HepG2 (cell line): ENCODE measurements at regions not wholly inside any gene's neighbourhood (a gene's known extent, or its start where the extent isn't known, plus 50 kb on each side); places are given as distances from the start of the nearest gene placed in this dataset.
A peak's percentile ranks its signal among the peaks of the same experiment; 100 is the strongest.

Experiments
- ATAC-seq: fragments of 200-7000 bp; cut with Tn5 transposase; 3 replicates; pipeline ENCODE4 v1.9.1; 2020; ENCODE audit warnings: mild to moderate bottlenecking, moderate library complexity
- BruUV-seq: library from RNA; stranded (reverse); fragments of 400-500 nt; replicated peaks from 2 replicates; lab custom pipeline; 2021; lab: Mats Ljungman, UMichigan
- CTCF ChIA-PET: fragments of 300-600 bp; formaldehyde crosslinking; extraction: SDS; loops from one replicate; lab custom pipeline; 2021; ENCODE audit warnings: low total read pairs, inconsistent platforms, low intra/inter-chr PET ratio; lab: Yijun Ruan, JAX
- POLR2A ChIA-PET: fragments of 350-600 bp; sonication (Branson Sonifier 250); formaldehyde crosslinking; loops from one replicate; lab custom pipeline; 2020; ENCODE audit warnings: antibody characterized with exemption, inconsistent platforms; lab: Yijun Ruan, JAX
- DNase-seq: peaks from one replicate; pipeline ENCODE4 v3.0.0-alpha.2; 2015; ENCODE audit warnings: low spot score
- FAIRE-seq: peaks from 3 replicates; lab custom pipeline; 2011; peaks lifted over from hg19 to GRCh38; lab: Jason Lieb, UNC
- H2AFZ ChIP-seq: one replicate; pipeline ENCODE4 v1.6.1; 2011; ENCODE audit warnings: low read length, inconsistent platforms
- H3K27ac ChIP-seq: fragments of 300-600 bp; 3 replicates; pipeline ENCODE4 v1.8.0; 2011; ENCODE audit warnings: mixed run types, mild to moderate bottlenecking, mixed read lengths, low read length, inconsistent platforms; ENCODE audit not compliant: insufficient read depth; ENCODE audit errors: extremely low read length
- H3K27me3 ChIP-seq, 2 experiments: fragments of 200-600 bp in 1 of 2; 2 replicates in 1 of 2; 3 replicates in 1 of 2; pipeline versions ENCODE4 v1.6.0 to v1.8.0; 2011; ENCODE audit warnings: low read length in 2 of 2, mild to moderate bottlenecking in 2 of 2, moderate library complexity in 2 of 2, inconsistent platforms in 1 of 2; ENCODE audit not compliant: insufficient read depth in 2 of 2, control insufficient read depth in 1 of 2
- H3K36me3 ChIP-seq, 2 experiments: fragments of 200-600 bp in 1 of 2; replicated peaks in 1 of 2; 2 replicates in 1 of 2; 3 replicates in 1 of 2; pipeline versions ENCODE4 v1.5.1 to v1.8.0; 2011; ENCODE audit warnings: low read length in 2 of 2, inconsistent platforms in 1 of 2; ENCODE audit not compliant: insufficient read depth in 2 of 2, control insufficient read depth in 1 of 2
- H3K4me1 ChIP-seq: 2 replicates; pipeline ENCODE4 v1.5.1; 2012; ENCODE audit warnings: low read length, inconsistent platforms; ENCODE audit not compliant: insufficient read depth
- H3K4me2 ChIP-seq: 2 replicates; pipeline ENCODE4 v1.6.0; 2011; ENCODE audit warnings: low read depth, low read length, inconsistent platforms
- H3K4me3 ChIP-seq, 3 experiments: fragments of 200-600 bp in 1 of 3; sonication (generic), shearing (Covaris generic) in 1 of 3; replicated peaks in 1 of 3; 2 replicates each; pipeline ENCODE4 v1.5.1; 2011 to 2016; ENCODE audit warnings: low read length in 3 of 3, inconsistent platforms in 2 of 3, low read depth in 2 of 3, mild to moderate bottlenecking in 2 of 3, control low read depth in 1 of 3, mixed read lengths in 1 of 3; ENCODE audit not compliant: insufficient read depth in 1 of 3
- H3K79me2 ChIP-seq: one replicate; pipeline ENCODE4 v1.6.1; 2011; ENCODE audit warnings: low read length, inconsistent platforms; ENCODE audit not compliant: insufficient read depth
- H3K9ac ChIP-seq: 2 replicates; pipeline ENCODE4 v1.6.0; 2011; ENCODE audit warnings: mild to moderate bottlenecking, low read depth, low read length, inconsistent platforms; ENCODE audit not compliant: insufficient read depth
- H3K9me3 ChIP-seq: 2 replicates; pipeline ENCODE4 v1.5.1; 2012; ENCODE audit warnings: mild to moderate bottlenecking, low read length
- H4K20me1 ChIP-seq: 2 replicates; pipeline ENCODE4 v1.6.0; 2011; ENCODE audit warnings: inconsistent platforms, mild to moderate bottlenecking, low read length, moderate library complexity; ENCODE audit not compliant: insufficient read depth
- CREB3 ChIP-seq: sonication (generic); formaldehyde crosslinking; IDR thresholded peaks from 2 replicates; pipeline ENCODE4 v1.5.0; 2020; ENCODE audit warnings: missing genetic modification reagents
- EP300 ChIP-seq, 3 experiments: sonication (generic) in 1 of 3; formaldehyde crosslinking in 1 of 3; IDR thresholded peaks; 2 replicates each; pipeline versions ENCODE4 v1.5.1 to v1.6.1; 2011 to 2020; ENCODE audit warnings: low read depth in 2 of 3, low read length in 2 of 3, borderline replicate concordance in 1 of 3, improper control_type of control experiment in 1 of 3, mild to moderate bottlenecking in 1 of 3, missing genetic modification reagents in 1 of 3, moderate library complexity in 1 of 3
- MAFF ChIP-seq: IDR thresholded peaks from 2 replicates; pipeline ENCODE4 v1.6.1; 2011; ENCODE audit warnings: low read depth, low read length, improper control_type of control experiment
- MAFK ChIP-seq, 2 experiments: IDR thresholded peaks in 1 of 2; conservative IDR thresholded peaks in 1 of 2; 2 replicates each; pipeline ENCODE4 v1.6.1; 2011; ENCODE audit warnings: improper control_type of control experiment in 2 of 2, low read length in 2 of 2
- NAIF1 ChIP-seq: sonication (generic); formaldehyde crosslinking; IDR thresholded peaks from 2 replicates; pipeline ENCODE4 v1.5.0; 2020; ENCODE audit warnings: mild to moderate bottlenecking, missing genetic modification reagents, borderline replicate concordance
- ONECUT2 ChIP-seq: sonication (generic); formaldehyde crosslinking; IDR thresholded peaks from 2 replicates; pipeline ENCODE4 v1.4.0; 2020; ENCODE audit warnings: missing genetic modification reagents
- RBM22 ChIP-seq: fragments of 200-400 bp; formaldehyde crosslinking; optimal IDR thresholded peaks from 2 replicates; pipeline ENCODE3; 2017; ENCODE audit warnings: mild to moderate bottlenecking, low read length, moderate library complexity
- ZNF34 ChIP-seq: sonication (generic); formaldehyde crosslinking; IDR thresholded peaks from 2 replicates; pipeline ENCODE4 v1.4.0; 2020; ENCODE audit warnings: mild to moderate bottlenecking, missing genetic modification reagents, borderline replicate concordance
- WGBS: methylation state at CpG from one replicate; pipeline ENCODE4 v1.1.6; 2017; ENCODE audit warnings: low lambda C conversion rate; 5-methylcytosine and 5-hydroxymethylcytosine counted together
- in situ Hi-C: cut with HindIII; loops from 2 replicates; pipeline ENCODE4 v1.10.0; 2017; ENCODE audit warnings: low pct_unique_long_range_greater_than_20kb; ENCODE audit not compliant: extremely low pct_ligation_motif_present
- intact Hi-C: fragments of 100-400 bp; cut with micrococcal nuclease; formaldehyde crosslinking; loops from one replicate; pipeline ENCODE4 v1.10.0; 2022; ENCODE audit not compliant: unreplicated experiment
- TF ChIP-seq, protein P1 (sequence below): sonication (generic); formaldehyde crosslinking; IDR thresholded peaks from 2 replicates; pipeline ENCODE4 v1.5.1; 2020; ENCODE audit warnings: mild to moderate bottlenecking, moderate library complexity, missing genetic modification reagents

GRCh38 chr10:3419719-3420495 lies 247.3 kb upstream of the PITRM1 start:
- H3K4me1 ChIP-seq = no peaks in the 10 kb centered on the region
- ATAC-seq (no peak), FAIRE-seq (no peak), DNase-seq (no peak)
- no peak overlapping the region for H3K9ac ChIP-seq
- intact Hi-C loops (no loop called here), in situ Hi-C loops (no loop called here)
- BruUV-seq = no TSS peak
- ChIA-PET CTCF (no interaction called here), POLR2A (no interaction called here)
- 34% methylated on average over 10 of the region's 12 CpGs for WGBS
- H3K27ac ChIP-seq = no peak overlapping the region
- H3K27me3 ChIP-seq = peaks cover 1 to 58% of the 10 kb centered on the region in 2 experiments; a peak in 4 of 5 replicates
- H3K79me2 ChIP-seq = no peaks in the 10 kb centered on the region
- H4K20me1 ChIP-seq = no peaks in the 10 kb centered on the region
- no peak overlapping the region for H3K4me2 ChIP-seq
- H2AFZ ChIP-seq = no peak overlapping the region
- H3K9me3 ChIP-seq = no peaks in the 10 kb centered on the region
- TF ChIP-seq NAIF1 (CRISPR knock-in tag) = no peak
- TF ChIP-seq MAFF = peak; percentile 98
- peak; percentile 98 to 99 for TF ChIP-seq MAFK (conservative IDR thresholded peaks at IDR 0.05 in 1 of 2, IDR thresholded peaks at IDR 0.05 in 1 of 2; ENCODE audit: low read length in 2 of 2)
- no peak for TF ChIP-seq CREB3 (CRISPR knock-in tag)
- no peak for TF ChIP-seq RBM22
- TF ChIP-seq ONECUT2 (CRISPR knock-in tag) = no peak
- no peak overlapping the region for H3K4me3 ChIP-seq
- H3K36me3 ChIP-seq = no peaks in the 10 kb centered on the region

GRCh38 chr10:3418926-3419325 lies 246.3 kb upstream of the PITRM1 start:
- no peak overlapping the region for H3K27ac ChIP-seq
- no peaks in the 10 kb centered on the region for H3K36me3 ChIP-seq
- DNase-seq = no peak
- no peak overlapping the region for H3K4me2 ChIP-seq
- H3K4me3 ChIP-seq = no peak overlapping the region
- ATAC-seq = no peak
- H3K4me1 ChIP-seq = no peaks in the 10 kb centered on the region
- 45% methylated on average over 10 of the region's 12 CpGs for WGBS
- no peaks in the 10 kb centered on the region for H3K9me3 ChIP-seq
- H3K27me3 ChIP-seq = peaks cover 1 to 54% of the 10 kb centered on the region in 2 experiments; a peak in 3 of 5 replicates
- no peak overlapping the region for H2AFZ ChIP-seq
- ChIA-PET CTCF (no interaction called here), POLR2A (no interaction called here)
- intact Hi-C loops = no loop called here
- no peaks in the 10 kb centered on the region for H4K20me1 ChIP-seq
- H3K9ac ChIP-seq = no peak overlapping the region
- in situ Hi-C loops = no loop called here
- FAIRE-seq = no peak
- no peaks in the 10 kb centered on the region for H3K79me2 ChIP-seq
- BruUV-seq = no TSS peak
- TF ChIP-seq, protein P1, sequence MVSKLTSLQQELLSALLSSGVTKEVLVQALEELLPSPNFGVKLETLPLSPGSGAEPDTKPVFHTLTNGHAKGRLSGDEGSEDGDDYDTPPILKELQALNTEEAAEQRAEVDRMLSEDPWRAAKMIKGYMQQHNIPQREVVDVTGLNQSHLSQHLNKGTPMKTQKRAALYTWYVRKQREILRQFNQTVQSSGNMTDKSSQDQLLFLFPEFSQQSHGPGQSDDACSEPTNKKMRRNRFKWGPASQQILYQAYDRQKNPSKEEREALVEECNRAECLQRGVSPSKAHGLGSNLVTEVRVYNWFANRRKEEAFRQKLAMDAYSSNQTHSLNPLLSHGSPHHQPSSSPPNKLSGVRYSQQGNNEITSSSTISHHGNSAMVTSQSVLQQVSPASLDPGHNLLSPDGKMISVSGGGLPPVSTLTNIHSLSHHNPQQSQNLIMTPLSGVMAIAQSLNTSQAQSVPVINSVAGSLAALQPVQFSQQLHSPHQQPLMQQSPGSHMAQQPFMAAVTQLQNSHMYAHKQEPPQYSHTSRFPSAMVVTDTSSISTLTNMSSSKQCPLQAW (CRISPR knock-in tag) = no peak
- no peak for TF ChIP-seq EP300 (IDR thresholded peaks at IDR 0.05; ENCODE audit: low read depth in 2 of 2, low read length in 2 of 2)
- TF ChIP-seq EP300 (CRISPR knock-in tag; IDR thresholded peaks at IDR 0.05; ENCODE audit: borderline replicate concordance) = no peak
- TF ChIP-seq ZNF34 (CRISPR knock-in tag) = no peak
